NCI-H748 (cell line): ENCODE measurements at regions not wholly inside any gene's neighbourhood (a gene's known extent, or its start where the extent isn't known, plus 50 kb on each side); places are given as distances from the start of the nearest gene placed in this dataset.
"Not testable (repeated sequence)": the region's sequence is repeated elsewhere in the genome, so short reads cannot be mapped to it uniquely, and the experiment has no call there.

Source experiments
- DNase-seq: peaks from one replicate; lab custom pipeline; 2025; ENCODE audit not compliant: unreplicated experiment; lab: John Stamatoyannopoulos, UW

DNA sequence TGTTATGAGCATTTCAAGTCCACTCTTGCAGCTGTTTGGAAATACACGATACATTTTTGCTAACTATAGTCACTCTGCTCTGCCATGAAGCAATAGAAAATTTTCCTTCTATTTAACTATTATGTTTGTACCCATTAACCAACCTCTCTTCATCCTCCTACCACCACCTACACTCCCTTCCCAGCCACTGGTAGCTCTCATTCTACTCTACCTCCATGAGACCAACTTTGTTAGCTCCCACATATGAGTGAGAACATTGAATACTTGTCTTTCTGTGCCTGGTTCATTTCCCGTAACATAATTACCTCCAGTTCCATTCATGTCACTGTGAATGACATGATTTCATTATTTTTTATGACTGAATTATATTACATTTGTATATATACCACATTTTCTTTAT lies 505.9 kb upstream of the CCNG1 start:
- DNase-seq = no peak

DNA sequence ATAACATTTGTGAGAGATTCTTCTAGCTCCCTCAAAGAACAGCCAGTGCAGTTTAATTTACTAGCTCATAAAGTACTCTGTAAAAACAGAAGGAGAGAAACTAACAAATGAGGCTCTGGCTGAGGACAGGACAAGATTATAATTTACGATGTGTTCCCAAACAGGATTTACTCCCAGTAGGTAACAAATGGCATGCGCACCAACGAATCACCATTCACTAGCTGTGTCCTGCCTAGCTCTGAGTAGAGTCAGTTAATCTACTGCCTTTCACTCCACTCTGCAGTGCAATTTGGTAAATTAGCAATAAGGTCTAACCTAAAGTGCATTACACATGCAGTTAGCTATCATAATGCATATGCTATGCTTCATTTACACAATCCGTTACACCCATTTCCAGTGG lies 497.4 kb upstream of the CCNG1 start:
- DNase-seq = no peak

DNA sequence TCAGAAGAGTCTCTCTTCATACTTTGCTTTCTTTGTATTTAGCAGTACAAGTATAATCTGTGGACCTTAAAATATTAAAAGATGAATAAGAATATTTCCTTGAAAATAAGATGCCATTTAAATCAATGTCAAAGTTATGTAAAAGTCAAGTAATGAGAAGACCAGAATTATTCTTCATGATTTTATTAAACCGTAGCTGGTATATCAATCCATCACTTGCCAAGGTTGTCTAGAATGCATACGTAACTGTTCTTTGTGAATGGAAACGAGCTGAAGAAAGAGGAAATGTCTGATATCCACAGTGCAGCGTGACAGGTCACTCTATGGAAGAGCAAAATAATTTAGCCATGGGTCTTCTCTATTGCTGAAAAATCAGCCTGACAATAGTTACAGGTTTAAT lies 488.7 kb upstream of the CCNG1 start:
- no peak for DNase-seq

DNA sequence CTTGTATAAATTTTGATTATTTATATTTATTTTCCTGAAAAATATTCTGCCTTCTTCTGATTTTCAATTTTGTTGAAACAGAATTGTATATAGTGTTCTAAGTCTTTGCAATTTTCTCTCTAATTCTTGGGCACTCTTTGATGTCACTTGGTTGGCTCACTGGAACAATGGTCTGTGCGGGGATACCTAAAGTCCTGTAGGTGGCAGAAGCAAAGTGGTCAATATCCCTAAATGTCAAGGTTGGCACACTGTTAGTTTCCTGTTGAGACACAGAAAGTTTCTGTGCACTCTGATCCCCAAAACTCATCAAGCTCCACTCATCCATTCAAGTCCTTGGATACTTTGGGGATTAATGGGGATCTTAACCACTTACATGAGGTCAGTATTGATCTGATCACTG lies 480.8 kb upstream of the CCNG1 start:
- no peak for DNase-seq

DNA sequence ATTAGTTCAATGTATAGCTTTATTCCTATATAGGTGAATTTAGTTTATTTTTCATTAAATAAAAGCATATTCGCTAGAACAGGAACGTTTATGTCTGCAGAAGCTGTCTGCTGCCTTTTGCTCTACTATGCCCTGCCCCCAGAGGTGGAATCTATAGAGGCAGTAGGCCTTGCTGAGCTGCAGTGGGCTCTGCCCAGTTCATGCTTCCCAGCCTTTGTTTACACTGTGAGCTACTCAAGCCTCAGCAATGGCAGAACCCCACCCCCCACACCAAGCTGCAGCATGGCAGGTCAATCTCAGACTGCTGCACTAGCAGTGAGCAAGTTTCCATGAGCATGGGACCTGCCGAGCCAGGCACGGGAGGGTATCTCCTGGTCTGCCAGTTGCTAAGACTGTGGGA lies 473.3 kb upstream of the CCNG1 start:
- not testable (repeated sequence) for DNase-seq

DNA sequence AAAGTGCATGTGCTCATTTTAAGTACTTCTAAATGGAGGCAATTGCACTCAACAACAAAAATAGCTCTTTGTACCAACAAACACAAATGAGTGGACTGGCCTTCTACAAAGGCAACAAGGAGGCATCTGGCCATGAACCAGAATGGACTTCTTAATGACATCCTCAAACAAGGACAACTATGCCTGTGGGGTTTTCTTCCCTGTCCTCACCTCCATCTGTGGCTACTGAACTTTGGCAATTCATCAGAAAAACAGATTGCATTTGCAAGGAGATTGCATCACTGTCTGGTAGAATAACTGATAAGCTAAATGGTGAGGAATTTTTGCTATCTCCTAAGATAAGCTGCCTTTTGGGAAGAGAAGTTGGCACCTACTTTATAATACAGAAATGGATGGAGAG lies 447.3 kb upstream of the CCNG1 start:
- DNase-seq = no peak

DNA sequence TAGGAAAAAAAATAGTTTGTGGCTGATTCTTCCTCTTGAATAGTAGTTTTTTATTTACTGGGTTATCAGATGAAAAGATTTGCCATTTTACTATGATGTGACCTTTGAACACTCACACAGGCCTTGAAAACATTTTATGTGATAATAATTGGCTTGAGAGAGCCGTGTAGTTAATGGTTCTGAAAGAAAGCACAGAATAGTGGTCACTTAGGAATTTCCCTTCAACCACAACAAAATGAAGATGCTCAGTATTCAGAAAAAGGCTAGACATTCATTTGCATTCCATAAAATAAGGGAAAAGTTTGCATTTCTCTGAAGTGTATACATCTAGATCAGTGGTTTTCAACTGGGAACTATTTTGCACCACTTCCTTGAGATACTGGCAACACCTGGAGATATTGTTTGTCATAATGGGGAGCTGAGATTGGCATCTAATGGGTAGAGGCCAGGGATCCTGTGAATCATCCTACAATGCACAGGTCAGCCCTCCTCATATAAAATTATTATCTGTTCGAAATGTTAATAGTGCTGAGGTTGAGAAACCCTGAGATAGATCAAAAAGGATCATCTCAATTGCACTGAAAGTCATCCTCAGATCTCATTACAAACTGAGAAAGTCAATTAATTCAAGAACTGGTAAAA lies 446.4 kb upstream of the CCNG1 start:
- DNase-seq = no peak

DNA sequence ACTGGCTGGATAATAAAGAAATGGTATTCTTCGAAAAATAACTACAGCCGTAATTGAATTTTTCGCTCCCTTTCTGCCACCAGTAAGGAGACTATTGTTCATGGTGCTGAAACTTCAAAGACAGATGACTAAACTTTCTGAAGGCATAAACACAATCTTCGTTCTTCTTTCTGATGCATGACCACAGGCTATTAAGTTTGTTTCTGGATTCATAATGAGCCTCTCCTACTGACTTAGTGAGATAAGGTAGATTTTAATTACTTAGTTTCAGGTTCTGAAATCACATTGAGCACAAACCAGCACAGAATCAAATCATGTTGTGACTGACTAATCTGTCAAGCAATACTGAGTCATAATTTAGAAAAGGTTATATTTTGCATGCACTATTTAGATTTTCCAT lies 441.8 kb upstream of the CCNG1 start:
- DNase-seq = no peak

DNA sequence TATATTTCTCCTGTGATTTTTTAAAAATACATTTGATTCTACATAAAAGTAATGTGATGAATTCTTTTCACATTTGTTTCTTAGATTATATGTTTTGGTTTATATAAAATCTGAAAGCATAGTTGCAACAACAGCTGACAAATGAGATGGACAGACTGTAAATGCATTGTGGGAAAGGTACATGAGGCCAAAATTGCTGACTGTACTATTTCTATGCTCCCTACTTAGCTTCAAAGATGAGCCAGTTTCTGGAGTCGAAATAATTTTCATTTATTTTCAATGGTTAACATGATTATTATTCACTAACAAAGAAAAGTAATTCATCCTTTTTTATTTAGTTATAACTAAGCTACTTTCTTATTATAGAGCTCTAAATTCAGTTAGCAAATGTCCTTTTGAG lies 441.3 kb upstream of the CCNG1 start:
- DNase-seq = no peak

DNA sequence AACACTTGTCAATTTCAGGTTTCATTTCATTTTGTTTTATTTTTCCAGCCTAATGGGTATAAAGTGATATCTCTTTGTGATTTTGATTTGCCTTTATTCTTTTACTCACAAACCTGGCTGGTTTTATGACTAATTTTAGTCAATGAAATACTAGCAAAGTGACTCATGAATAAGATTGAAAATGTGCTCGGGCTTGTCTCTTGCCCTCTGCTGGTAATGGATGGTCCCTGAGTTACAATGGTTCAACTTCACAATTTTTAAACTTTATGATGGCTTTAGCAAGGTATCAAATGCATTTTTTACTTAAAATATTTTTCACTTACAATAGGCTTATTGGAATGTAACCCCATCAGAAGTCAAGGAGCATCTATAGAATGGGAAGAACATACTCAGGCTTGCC lies 431.4 kb upstream of the CCNG1 start:
- no peak for DNase-seq

DNA sequence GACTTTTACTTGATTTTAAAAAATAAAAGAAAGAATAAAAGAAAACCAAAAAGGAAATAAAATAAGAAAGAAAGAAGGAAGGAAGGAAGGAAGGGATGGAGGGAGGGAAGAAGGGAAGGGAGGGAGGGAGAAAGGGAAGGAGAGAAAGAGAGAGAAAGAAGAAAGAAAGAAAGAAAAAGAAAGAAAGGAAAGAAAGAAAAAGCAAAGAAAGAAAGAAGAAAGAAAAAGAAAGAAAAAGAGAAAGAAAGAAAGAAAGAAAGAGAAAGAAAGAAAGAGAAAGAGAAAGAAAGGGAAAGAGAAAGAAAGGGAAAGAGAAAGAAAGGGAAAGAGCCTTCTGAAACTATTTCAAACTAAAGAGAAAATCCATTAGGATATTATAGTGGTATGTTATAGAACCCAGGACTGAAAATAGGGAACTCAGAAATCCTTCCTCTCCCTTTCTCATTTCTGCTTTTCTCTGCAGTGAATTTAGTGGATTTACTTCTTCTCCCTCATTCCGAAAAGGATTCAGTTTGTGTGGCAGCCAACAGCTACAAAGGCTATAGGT lies 414.7 kb upstream of the CCNG1 start:
- no peak for DNase-seq

DNA sequence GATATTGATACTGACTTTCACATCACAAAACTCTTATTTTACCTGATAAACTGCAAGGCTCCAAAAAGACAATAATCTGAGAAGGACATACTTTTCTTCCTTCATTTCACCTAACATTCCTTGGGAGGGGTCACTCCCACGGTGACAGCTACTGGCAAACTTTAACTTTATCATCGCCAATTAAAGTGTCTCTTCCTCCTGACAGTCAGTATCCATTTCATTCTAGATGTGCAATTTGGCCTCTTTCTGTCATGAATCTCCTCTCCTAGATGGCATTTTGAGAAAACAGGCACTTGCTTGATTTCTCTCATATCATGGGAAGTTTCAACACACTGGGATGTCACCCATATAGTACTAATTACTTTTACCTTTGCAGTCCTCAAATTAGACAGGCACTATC lies 413.5 kb upstream of the CCNG1 start:
- no peak for DNase-seq

DNA sequence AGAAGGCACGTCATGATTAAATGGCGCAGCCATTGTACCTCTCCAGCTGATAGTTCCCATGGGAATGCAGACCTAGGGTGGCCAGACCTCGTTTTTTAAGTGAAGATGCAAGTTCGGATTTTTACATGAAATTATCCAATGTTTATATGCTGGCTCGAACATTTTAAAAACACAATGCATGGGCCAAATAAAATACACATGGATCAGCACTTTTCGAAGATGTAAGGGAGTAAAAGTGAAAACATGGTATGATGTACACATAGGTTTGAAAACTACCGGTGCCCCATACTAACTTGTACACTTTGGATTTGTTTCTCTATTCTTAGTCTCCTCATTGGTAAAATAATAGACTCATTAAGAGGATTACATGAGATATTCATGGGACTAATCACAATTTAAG lies 412.5 kb upstream of the CCNG1 start:
- DNase-seq = no peak

DNA sequence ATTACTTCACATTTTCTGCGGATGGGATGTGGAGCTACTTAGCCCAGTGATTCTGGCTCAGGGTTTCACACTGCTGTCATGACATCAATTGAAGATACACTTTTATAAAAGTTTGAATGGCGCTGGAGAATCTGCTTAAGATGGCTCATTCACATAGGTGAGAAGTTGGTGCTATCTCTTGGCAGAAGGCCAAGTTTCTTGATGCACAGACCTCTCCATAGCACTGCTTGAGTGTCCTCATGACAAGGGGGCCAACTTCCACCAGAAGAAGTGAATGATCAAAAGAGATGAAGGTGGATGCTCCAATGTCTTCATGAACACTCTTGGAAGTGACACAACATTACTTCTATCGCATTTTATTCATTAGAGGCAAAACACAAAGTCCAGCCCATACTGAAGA lies 403.7 kb upstream of the CCNG1 start:
- no peak for DNase-seq

DNA sequence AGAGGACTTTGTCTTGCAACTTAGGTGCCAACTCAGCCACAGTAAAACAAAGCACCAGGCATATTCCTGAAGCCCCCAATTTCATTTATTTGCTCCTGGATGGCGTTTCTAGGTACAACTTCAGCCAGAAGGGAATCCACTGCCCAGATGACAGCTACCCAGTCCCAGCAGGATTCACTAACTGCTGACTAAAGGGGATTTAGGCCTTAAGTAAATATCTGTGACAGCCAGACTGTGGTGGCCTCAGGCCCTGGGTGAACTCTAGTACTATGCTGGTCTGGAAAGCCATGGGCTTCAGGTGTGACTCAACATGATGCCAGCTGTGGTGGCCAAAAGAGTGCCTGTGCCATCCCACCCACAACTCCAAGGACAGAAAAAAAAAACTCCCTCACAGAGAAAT lies 396.1 kb upstream of the CCNG1 start:
- DNase-seq = no peak

DNA sequence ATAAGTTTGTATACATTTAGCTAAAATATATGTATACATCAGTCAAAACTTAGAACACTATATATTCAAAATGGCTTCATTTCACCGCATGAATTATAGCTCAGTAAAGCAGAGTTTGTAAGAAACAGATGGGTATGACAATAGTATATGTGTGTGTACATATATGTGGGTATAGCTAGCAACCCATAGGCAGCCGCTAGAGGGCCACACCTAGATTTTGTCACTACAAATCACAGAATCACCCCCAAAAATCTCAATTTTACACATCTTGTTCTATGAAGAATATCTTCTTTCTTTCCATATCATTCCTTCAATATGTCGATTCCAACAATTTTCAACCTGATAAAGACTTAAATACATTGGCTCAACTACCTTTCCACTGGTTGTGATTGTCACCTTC lies 357.8 kb upstream of the CCNG1 start:
- DNase-seq = no peak

DNA sequence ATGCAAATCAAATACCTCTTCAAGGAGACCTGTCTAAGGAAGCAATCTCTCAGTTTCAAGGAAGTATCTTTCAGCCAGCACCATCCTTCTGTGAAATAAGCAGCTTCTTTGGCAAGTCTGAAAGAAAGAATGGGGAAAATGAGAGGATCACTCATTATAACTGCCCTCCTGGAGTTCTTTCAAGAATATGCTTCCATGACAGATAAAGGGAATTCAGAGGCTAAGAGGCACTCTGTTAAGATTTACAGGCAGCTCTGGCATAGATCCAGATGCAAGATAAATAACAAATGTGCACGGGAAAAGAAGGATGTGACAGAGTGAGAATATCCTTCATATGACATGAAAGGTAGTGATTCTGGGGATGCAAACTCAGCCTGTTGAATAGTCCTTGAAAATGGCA lies 348.2 kb upstream of the CCNG1 start:
- no peak for DNase-seq

DNA sequence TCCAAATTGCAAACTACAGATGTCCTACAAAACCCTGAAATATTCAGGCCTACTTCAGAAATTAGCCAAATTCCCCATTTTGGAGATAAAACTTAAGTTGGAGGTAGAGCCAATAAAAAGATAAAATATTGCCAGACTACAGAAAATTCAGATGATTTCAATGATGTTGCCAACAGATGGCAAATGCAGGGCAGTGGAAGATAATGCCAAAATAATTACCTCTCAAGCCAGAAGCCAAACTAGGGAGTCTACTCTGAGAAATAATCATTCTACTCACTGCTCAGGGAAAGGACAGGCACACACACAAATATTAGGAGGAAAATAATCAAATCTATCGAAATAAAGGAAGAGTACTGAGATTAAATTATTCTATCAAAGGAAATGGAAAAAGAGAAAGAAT lies 347.5 kb upstream of the CCNG1 start:
- DNase-seq = no peak

DNA sequence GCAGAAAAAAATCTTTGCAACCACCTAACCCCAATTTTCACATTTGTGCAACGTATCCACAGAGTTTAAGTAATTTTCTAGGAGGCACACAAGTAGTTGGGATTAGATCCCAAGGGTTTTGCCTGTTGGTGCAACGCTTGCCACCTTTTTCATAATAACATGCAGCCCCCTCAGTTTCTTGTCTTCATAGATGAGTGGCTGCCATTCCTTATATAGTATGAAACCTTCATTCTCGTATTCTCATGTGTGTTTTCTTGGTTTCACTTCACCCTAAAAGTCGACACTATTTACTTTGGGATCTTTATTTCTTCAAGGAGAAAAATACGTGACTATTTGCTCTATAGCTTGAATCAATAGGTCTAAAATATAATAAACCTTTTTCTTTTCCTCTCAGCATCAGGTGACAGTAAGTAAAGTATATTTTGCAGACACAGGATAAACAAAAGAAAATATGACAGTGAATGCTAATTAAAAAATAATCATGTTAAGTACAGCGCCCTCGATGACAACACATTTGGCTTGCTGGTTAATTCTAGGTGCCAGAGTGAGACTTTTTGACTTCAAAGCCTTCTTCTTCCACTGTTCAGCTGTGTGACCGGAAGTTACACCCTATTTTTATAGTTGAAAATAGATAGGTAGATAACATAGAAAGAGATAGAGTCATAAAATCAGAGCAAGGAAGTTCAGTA lies 342.8 kb upstream of the CCNG1 start:
- DNase-seq = no peak

DNA sequence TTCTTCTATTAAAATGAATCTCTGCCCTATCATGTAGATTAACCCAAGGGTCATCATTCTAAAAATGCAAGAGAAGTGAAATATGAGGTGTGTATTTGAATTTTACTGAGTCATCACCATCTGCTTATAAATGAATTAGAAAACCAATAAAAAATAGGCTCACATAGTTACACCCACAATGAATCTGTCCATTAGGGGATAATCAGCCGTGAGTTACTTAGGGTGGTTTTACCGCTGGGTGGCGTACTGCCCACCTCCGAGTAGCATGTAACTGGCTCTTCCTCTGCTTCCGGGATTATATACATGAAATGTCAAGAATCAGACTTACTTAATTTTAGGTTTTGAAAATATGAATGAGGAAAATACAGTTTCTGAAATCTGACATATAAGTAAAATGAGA lies 332.9 kb upstream of the CCNG1 start:
- no peak for DNase-seq

DNA sequence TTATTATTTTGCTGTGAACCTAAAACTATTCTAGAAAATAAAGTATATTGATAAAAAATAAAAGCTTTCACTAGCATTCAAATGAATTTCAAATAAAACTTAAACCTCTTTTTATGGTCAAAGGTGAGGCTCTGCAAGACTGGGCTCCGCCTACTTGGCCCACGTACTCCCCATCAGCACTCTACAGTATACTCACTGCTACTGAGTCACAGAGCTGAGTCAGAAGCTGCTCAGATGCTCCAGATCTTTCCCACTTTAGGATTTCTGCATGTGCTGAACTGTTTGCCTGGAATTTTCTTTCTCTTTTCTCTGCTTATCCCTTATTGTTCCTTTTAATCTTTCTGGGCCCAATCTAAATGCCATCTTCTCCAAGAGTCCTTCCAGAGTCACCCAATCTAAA lies 331.9 kb upstream of the CCNG1 start:
- no peak for DNase-seq

DNA sequence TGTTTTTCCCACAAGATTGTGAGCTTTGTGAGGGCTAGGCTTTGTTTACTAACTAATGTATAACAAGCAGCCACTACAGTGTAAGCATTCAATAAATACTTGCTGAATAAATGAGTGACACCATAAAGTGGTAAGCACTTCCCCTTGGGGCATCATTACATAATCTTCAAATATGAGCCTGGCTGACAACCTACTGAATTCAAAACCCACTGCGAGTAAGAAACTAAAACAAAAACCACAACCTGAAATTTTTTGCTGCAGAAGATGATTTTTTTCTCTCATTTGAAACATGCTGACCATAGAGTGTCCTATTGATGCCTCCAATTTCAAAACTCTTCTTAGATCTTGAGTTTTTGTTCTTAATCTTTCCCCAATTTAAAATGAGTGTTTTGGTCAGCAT lies 331.3 kb upstream of the CCNG1 start:
- no peak for DNase-seq

DNA sequence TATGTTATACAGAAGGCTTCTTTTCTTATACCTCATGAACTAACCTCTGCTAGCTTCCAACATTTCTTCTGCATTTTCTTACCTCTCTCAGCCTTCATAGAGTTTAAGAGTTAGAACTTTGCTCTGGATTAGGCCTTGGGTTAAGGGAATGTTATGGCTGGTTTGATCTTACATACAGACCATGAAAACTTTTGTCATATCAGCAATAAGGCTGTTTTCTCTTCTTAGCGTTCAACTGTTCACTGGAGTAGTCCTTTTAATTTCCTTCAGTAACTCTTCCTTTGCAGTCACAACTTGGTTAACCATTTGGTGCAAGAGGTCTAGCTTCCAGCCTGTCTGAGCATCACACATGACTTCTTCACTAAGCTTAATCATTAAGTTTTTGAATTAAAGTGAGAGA lies 329.0 kb upstream of the CCNG1 start:
- DNase-seq = no peak
